HL-60 (cell line): ENCODE measurements at regions not wholly inside any gene's neighbourhood (a gene's known extent, or its start where the extent isn't known, plus 50 kb on each side); places are given as distances from the start of the nearest gene placed in this dataset.
"Not testable (repeated sequence)": the region's sequence is repeated elsewhere in the genome, so short reads cannot be mapped to it uniquely, and the experiment has no call there.

Source experiments
- DNase-seq, 2 experiments: peaks; one replicate each; pipeline ENCODE4 v3.0.0-alpha.2; 2010 to 2020; ENCODE audit warnings: low read depth in 1 of 2, low spot score in 1 of 2
- H3K27ac ChIP-seq: fragments of 250-450 bp; sonication (Bioruptor Pico); replicated peaks from 2 replicates; pipeline ENCODE4 v1.5.1; 2020; ENCODE audit warnings: mild to moderate bottlenecking, moderate library complexity
- H3K27me3 ChIP-seq: fragments of 250-450 bp; sonication (Bioruptor Pico); 2 replicates; pipeline ENCODE4 v1.5.1; 2021; ENCODE audit warnings: mild to moderate bottlenecking, moderate library complexity; ENCODE audit not compliant: insufficient read depth, poor library complexity, severe bottlenecking
- H3K4me3 ChIP-seq: replicated peaks from 2 replicates; pipeline ENCODE4 v1.5.1; 2011; ENCODE audit warnings: mild to moderate bottlenecking, control low read depth, low read length; ENCODE audit not compliant: insufficient read depth
- CTCF ChIP-seq: IDR thresholded peaks from one replicate; pipeline ENCODE4 v1.5.1; 2011; ENCODE audit warnings: low read length, control low read depth, inconsistent platforms; ENCODE audit not compliant: insufficient read depth
- GABPA ChIP-seq: IDR thresholded peaks from 2 replicates; pipeline ENCODE4 v1.6.1; 2012; ENCODE audit warnings: low read depth
- POLR2AphosphoS5 ChIP-seq: IDR thresholded peaks from 2 replicates; pipeline ENCODE4 v1.6.1; 2012; ENCODE audit warnings: low read depth
- REST ChIP-seq: IDR thresholded peaks from 2 replicates; pipeline ENCODE4 v1.6.1; 2012; ENCODE audit warnings: low read depth; ENCODE audit not compliant: insufficient replicate concordance
- SPI1 ChIP-seq: IDR thresholded peaks from 2 replicates; pipeline ENCODE4 v1.6.1; 2012; ENCODE audit warnings: low read depth, mild to moderate bottlenecking, borderline replicate concordance

- Histone ChIP-seq H3K27me3 (no peaks in the 10 kb centered on the region), H3K4me3 (no peak overlapping the region), H3K27ac (no peak overlapping the region)
- no peak for DNase-seq
- TF ChIP-seq GABPA (no peak), REST (no peak), CTCF (no peak), POLR2AphosphoS5 (no peak), SPI1 (no peak)
Measured at GRCh38 chr3:159751752-159752151, 236.9 kb upstream of the IL12A start.

GRCh38 chr3:159756279-159757207, 232.1 kb upstream of the IL12A start:
- not testable (repeated sequence) for H3K4me3 ChIP-seq, H3K27ac ChIP-seq, DNase-seq, H3K27me3 ChIP-seq

- Histone ChIP-seq H3K27me3 (peaks cover 8% of the 10 kb centered on the region), H3K27ac (no peak overlapping the region), H3K4me3 (no peak overlapping the region)
- TF ChIP-seq CTCF (no peak), REST (no peak), GABPA (no peak), SPI1 (no peak), POLR2AphosphoS5 (no peak)
- no peak for DNase-seq
Measured at GRCh38 chr3:159757341-159758060, 231.1 kb upstream of the IL12A start.

- H3K27me3 ChIP-seq = peaks cover 27% of the 10 kb centered on the region
- H3K4me3 ChIP-seq = no peak overlapping the region
- no peak for DNase-seq
- H3K27ac ChIP-seq = no peak overlapping the region
- TF ChIP-seq POLR2AphosphoS5 (no peak), GABPA (no peak), SPI1 (no peak), REST (no peak), CTCF (no peak)
Measured at GRCh38 chr3:159760046-159760445, 228.6 kb upstream of the IL12A start.
